Hindlimb muscle (tissue), 1 donor: ENCODE measurements at regions not wholly inside any gene's neighbourhood (a gene's known extent, or its start where the extent isn't known, plus 50 kb on each side); places are given as distances from the start of the nearest gene placed in this dataset.
A peak's percentile ranks its signal among the peaks of the same experiment; 100 is the strongest.
"Not testable (repeated sequence)": the region's sequence is repeated elsewhere in the genome, so short reads cannot be mapped to it uniquely, and the experiment has no call there.

ENCODE experiments used
- DNase-seq: peaks from one replicate; pipeline ENCODE4 v3.0.0-alpha.2; 2013

GRCh38 chr5:33072726-33073125, 361.6 kb downstream of the NPR3 start:
- DNase-seq, result peak; percentile 63

- no peak for DNase-seq
These were observed 362.8 kb downstream of the NPR3 start for GRCh38 chr5:33073881-33074327.

GRCh38 chr5:33074548-33074947, 363.4 kb downstream of the NPR3 start:
- DNase-seq, result no peak

GRCh38 chr5:33075731-33076130, 364.6 kb downstream of the NPR3 start:
- no peak for DNase-seq

GRCh38 chr5:33079548-33079947, 361.2 kb upstream of the TARS1 start:
- DNase-seq, result no peak

- no peak for DNase-seq
These were observed 360.5 kb upstream of the TARS1 start for GRCh38 chr5:33080287-33080686.

GRCh38 chr5:33088176-33088575, 352.6 kb upstream of the TARS1 start:
- DNase-seq, result no peak

- DNase-seq, result no peak
These were observed 349.0 kb upstream of the TARS1 start for GRCh38 chr5:33091571-33092363.

GRCh38 chr5:33092719-33093118, 348.0 kb upstream of the TARS1 start:
- no peak for DNase-seq

- no peak for DNase-seq
These were observed 338.2 kb upstream of the TARS1 start for GRCh38 chr5:33102551-33102950.

GRCh38 chr5:33105521-33105941, 335.2 kb upstream of the TARS1 start:
- DNase-seq, result no peak

- DNase-seq, result not testable (repeated sequence)
These were observed 330.3 kb upstream of the TARS1 start for GRCh38 chr5:33110496-33110895.

GRCh38 chr5:33114361-33114760, 326.4 kb upstream of the TARS1 start:
- DNase-seq, result no peak

- DNase-seq, result no peak
These were observed 325.3 kb upstream of the TARS1 start for GRCh38 chr5:33115467-33115866.

GRCh38 chr5:33118761-33119415, 321.9 kb upstream of the TARS1 start:
- DNase-seq, result no peak

GRCh38 chr5:33120671-33121070, 320.1 kb upstream of the TARS1 start:
- no peak for DNase-seq

- no peak for DNase-seq
These were observed 311.5 kb upstream of the TARS1 start for GRCh38 chr5:33129309-33129708.

- DNase-seq, result no peak
These were observed 304.0 kb upstream of the TARS1 start for GRCh38 chr5:33136785-33137184.

GRCh38 chr5:33138145-33138544, 302.6 kb upstream of the TARS1 start:
- DNase-seq, result not testable (repeated sequence)

GRCh38 chr5:33143405-33144123, 297.2 kb upstream of the TARS1 start:
- DNase-seq, result no peak

GRCh38 chr5:33146881-33147280, 293.9 kb upstream of the TARS1 start:
- no peak for DNase-seq

- peak; percentile 60 for DNase-seq
These were observed 292.7 kb upstream of the TARS1 start for GRCh38 chr5:33148076-33148513.

GRCh38 chr5:33153372-33153771, 287.4 kb upstream of the TARS1 start:
- no peak for DNase-seq
